ENCODE measurements at regions not wholly inside any gene's neighbourhood (a gene's known extent, or its start where the extent isn't known, plus 50 kb on each side); places are given as distances from the start of the nearest gene placed in this dataset.

- intact Hi-C loops (cut with micrococcal nuclease) = no loop called here
- H3K27me3 ChIP-seq (ENCODE audit: control insufficient read depth, insufficient read depth, low read length) = no peaks in the 10 kb centered on the region
- no peaks in the 10 kb centered on the region for H4K20me1 ChIP-seq (ENCODE audit: insufficient read depth, low read length)
- TF ChIP-seq SMC3 (IDR thresholded peaks at IDR 0.05; ENCODE audit: low read depth, low read length) (no peak), NFE2L2 (IDR thresholded peaks at IDR 0.05; ENCODE audit: low read depth, low read length) (no peak), POLR2A (IDR thresholded peaks at IDR 0.05; ENCODE audit: low read depth, low read length) (no peak), CTCF (conservative IDR thresholded peaks at IDR 0.05; ENCODE audit: low read depth, low read length) (no peak), CHD1 (IDR thresholded peaks at IDR 0.05; ENCODE audit: low read depth, low read length) (no peak), RAD21 (IDR thresholded peaks at IDR 0.05; ENCODE audit: low read length) (no peak), CEBPB (IDR thresholded peaks at IDR 0.05; ENCODE audit: low read depth, low read length) (no peak), BHLHE40 (IDR thresholded peaks at IDR 0.05; ENCODE audit: low read depth, low read length) (no peak), FOS (IDR thresholded peaks at IDR 0.05; ENCODE audit: low read depth, low read length) (no peak), MXI1 (IDR thresholded peaks at IDR 0.05; ENCODE audit: borderline replicate concordance, low read depth, low read length) (no peak), RFX5 (IDR thresholded peaks at IDR 0.05; ENCODE audit: low read depth, low read length) (no peak), MAFK (IDR thresholded peaks at IDR 0.05; ENCODE audit: low read depth, low read length) (no peak), RCOR1 (IDR thresholded peaks at IDR 0.05; ENCODE audit: insufficient replicate concordance, low read length) (no peak), MAZ (IDR thresholded peaks at IDR 0.05; ENCODE audit: borderline replicate concordance, low read depth, low read length) (no peak)
- TF ChIP-seq, protein P1, sequence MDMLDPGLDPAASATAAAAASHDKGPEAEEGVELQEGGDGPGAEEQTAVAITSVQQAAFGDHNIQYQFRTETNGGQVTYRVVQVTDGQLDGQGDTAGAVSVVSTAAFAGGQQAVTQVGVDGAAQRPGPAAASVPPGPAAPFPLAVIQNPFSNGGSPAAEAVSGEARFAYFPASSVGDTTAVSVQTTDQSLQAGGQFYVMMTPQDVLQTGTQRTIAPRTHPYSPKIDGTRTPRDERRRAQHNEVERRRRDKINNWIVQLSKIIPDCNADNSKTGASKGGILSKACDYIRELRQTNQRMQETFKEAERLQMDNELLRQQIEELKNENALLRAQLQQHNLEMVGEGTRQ (IDR thresholded peaks at IDR 0.05; ENCODE audit: low read depth, low read length) = no peak
- TF ChIP-seq, protein P2, sequence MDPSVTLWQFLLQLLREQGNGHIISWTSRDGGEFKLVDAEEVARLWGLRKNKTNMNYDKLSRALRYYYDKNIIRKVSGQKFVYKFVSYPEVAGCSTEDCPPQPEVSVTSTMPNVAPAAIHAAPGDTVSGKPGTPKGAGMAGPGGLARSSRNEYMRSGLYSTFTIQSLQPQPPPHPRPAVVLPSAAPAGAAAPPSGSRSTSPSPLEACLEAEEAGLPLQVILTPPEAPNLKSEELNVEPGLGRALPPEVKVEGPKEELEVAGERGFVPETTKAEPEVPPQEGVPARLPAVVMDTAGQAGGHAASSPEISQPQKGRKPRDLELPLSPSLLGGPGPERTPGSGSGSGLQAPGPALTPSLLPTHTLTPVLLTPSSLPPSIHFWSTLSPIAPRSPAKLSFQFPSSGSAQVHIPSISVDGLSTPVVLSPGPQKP (IDR thresholded peaks at IDR 0.05; ENCODE audit: borderline replicate concordance, low read depth, low read length) = no peak
- ChIA-PET CTCF (interaction anchor here (0.5 kb wide), 1 partner anchor 39 kb away, joined by 4 read pairs; no protein-coding TSS in a partner anchor), POLR2A (ENCODE audit: unreplicated experiment) (interaction anchor here (0.7 kb wide), 1 partner anchor 1839 kb away, joined by 3 read pairs; no protein-coding TSS in a partner anchor)
- no peak overlapping the region for H3K4me3 ChIP-seq (ENCODE audit: insufficient read depth, low read depth, low read length)
- H2BK5ac ChIP-seq (ENCODE audit: low read depth, low read length, poor library complexity, severe bottlenecking) = no peak overlapping the region
- no peak overlapping the region for H3K9ac ChIP-seq (ENCODE audit: low read depth, low read length)
- dilution Hi-C loops (cut with HindIII; ENCODE audit: low sequenced_read_pairs, unreplicated experiment) = no loop called here
- H3K9me1 ChIP-seq (ENCODE audit: insufficient read depth, low read length) = no peaks in the 10 kb centered on the region
- no peak overlapping the region for H2AK9ac ChIP-seq (replicated peaks; ENCODE audit: low read depth, low read length, poor library complexity)
- no peak overlapping the region for H3K4ac ChIP-seq (ENCODE audit: low read depth, low read length)
- no TSS peak for BruUV-seq (replicated peaks)
- no peaks in the 10 kb centered on the region for H3K79me1 ChIP-seq (ENCODE audit: low read depth in 1 of 2, low read length in 2 of 2)
- H3K27ac ChIP-seq (ENCODE audit: insufficient read depth, low read length) = no peak overlapping the region
- no peaks in the 10 kb centered on the region for H3K9me3 ChIP-seq (ENCODE audit: control insufficient read depth, insufficient read depth, low read length)
- no peak overlapping the region for H4K91ac ChIP-seq (ENCODE audit: insufficient read depth, low read depth, low read length)
- H4K8ac ChIP-seq (ENCODE audit: low read depth in 2 of 2, low read length in 2 of 2) = no peak overlapping the region
- in situ Hi-C loops (cut with MboI; ENCODE audit: low sequenced_read_pairs) = no loop called here
- no CpG with 5 or more reads among the region's 8 CpGs for WGBS, 2 experiments (ENCODE audit: extremely low coverage in 2 of 2, insufficient read length in 1 of 2)
- no peak overlapping the region for H2BK20ac ChIP-seq (ENCODE audit: low read depth, low read length)
- H3K14ac ChIP-seq (replicated peaks; ENCODE audit: low read depth, low read length) = no peak overlapping the region
- DNase-seq = no peak
- no peak overlapping the region for H2AFZ ChIP-seq (replicated peaks; ENCODE audit: low read length, poor library complexity)
- no peak overlapping the region for H3K18ac ChIP-seq (ENCODE audit: low read depth, low read length)
- no peak overlapping the region for H3K4me2 ChIP-seq (ENCODE audit: low read depth, low read length)
- no peak overlapping the region for H4K5ac ChIP-seq (ENCODE audit: low read depth, low read length)
- H2AK5ac ChIP-seq (ENCODE audit: low read depth, low read length) = no peak overlapping the region
- no peaks in the 10 kb centered on the region for H3K4me1 ChIP-seq (ENCODE audit: control insufficient read depth, insufficient read depth, low read length)
- H3K23ac ChIP-seq (ENCODE audit: low read depth, low read length) = no peak overlapping the region
- no peak overlapping the region for H3K56ac ChIP-seq (ENCODE audit: extremely low read depth, insufficient read depth, low read length)
- H3K36me3 ChIP-seq (ENCODE audit: control insufficient read depth, insufficient read depth, low read length) = no peaks in the 10 kb centered on the region
- no peak overlapping the region for H2BK120ac ChIP-seq (ENCODE audit: low read depth, low read length)
- no peak overlapping the region for H2BK15ac ChIP-seq (ENCODE audit: low read depth, low read length)
- no peak for ATAC-seq (ENCODE audit: low read depth)
Measured at GRCh38 chr7:18200855-18201254, 173.2 kb upstream of the PRPS1L1 start.

Data from IMR-90 (cell line).